Endothelial cell of umbilical vein (primary cell): ENCODE measurements at regions not wholly inside any gene's neighbourhood (a gene's known extent, or its start where the extent isn't known, plus 50 kb on each side); places are given as distances from the start of the nearest gene placed in this dataset.

ENCODE experiments used
- BruUV-seq: library from RNA; stranded (reverse); fragments of 400-500 nt; replicated peaks from 2 replicates; lab custom pipeline; 2021; lab: Mats Ljungman, UMichigan
- CTCF ChIA-PET: fragments of 300-600, 350-600 bp; sonication (Branson Sonifier 250); formaldehyde crosslinking; loops from one replicate; lab custom pipeline; 2021; ENCODE audit warnings: antibody characterized with exemption, inconsistent platforms; lab: Charles Lee
- POLR2A ChIA-PET: fragments of 300-600, 350-600 bp; sonication (Branson Sonifier 250); formaldehyde crosslinking; loops from one replicate; lab custom pipeline; 2021; ENCODE audit warnings: antibody characterized with exemption, inconsistent platforms; lab: Charles Lee
- DNase-seq: peaks from one replicate; pipeline ENCODE4 v3.0.0-alpha.2; 2011; ENCODE audit warnings: low read depth, low spot score
- FAIRE-seq: peaks from 2 replicates; lab custom pipeline; 2011; peaks lifted over from hg19 to GRCh38; lab: Jason Lieb, UNC
- H2AFZ ChIP-seq: 2 replicates; pipeline ENCODE4 v1.6.0; 2012; ENCODE audit warnings: low read depth, low read length, control low read depth, inconsistent platforms
- H3K27ac ChIP-seq: 2 replicates; pipeline ENCODE4 v1.5.1; 2011; ENCODE audit warnings: low read depth, mild to moderate bottlenecking, control low read depth, low read length, moderate library complexity; ENCODE audit not compliant: insufficient read depth
- H3K27me3 ChIP-seq, 2 experiments: 2 replicates each; pipeline versions ENCODE4 v1.6.0 to v1.6.1; 2011; ENCODE audit warnings: low read length in 2 of 2, mixed read lengths in 1 of 2; ENCODE audit not compliant: control insufficient read depth in 2 of 2, insufficient read depth in 2 of 2
- H3K36me3 ChIP-seq, 2 experiments: 2 replicates in 1 of 2; 3 replicates in 1 of 2; pipeline ENCODE4 v1.5.1; 2011; ENCODE audit warnings: low read length in 2 of 2, mild to moderate bottlenecking in 1 of 2, moderate library complexity in 1 of 2; ENCODE audit not compliant: control insufficient read depth in 2 of 2, insufficient read depth in 2 of 2; ENCODE audit errors: extremely low read depth in 1 of 2
- H3K4me1 ChIP-seq: 3 replicates; pipeline ENCODE4 v1.5.1; 2011; ENCODE audit warnings: mild to moderate bottlenecking, low read length; ENCODE audit not compliant: control insufficient read depth, insufficient read depth; ENCODE audit errors: extremely low read depth
- H3K4me2 ChIP-seq: 2 replicates; pipeline ENCODE4 v1.6.1; 2011; ENCODE audit warnings: low read length, control low read depth, mixed read lengths; ENCODE audit not compliant: insufficient read depth
- H3K4me3 ChIP-seq, 3 experiments: fragments of 200-600 bp in 1 of 3; sonication (generic), shearing (Covaris generic) in 1 of 3; replicated peaks in 1 of 3; 2 replicates each; pipeline ENCODE4 v1.5.1; 2011 to 2016; ENCODE audit warnings: control low read depth in 3 of 3, low read length in 3 of 3, mild to moderate bottlenecking in 2 of 3, inconsistent platforms in 1 of 3, low read depth in 1 of 3, moderate library complexity in 1 of 3; ENCODE audit not compliant: insufficient read depth in 1 of 3
- H3K79me2 ChIP-seq: 2 replicates; pipeline ENCODE4 v1.6.0; 2012; ENCODE audit warnings: low read length, inconsistent platforms; ENCODE audit not compliant: control insufficient read depth, insufficient read depth
- H3K9ac ChIP-seq: replicated peaks from 2 replicates; pipeline ENCODE3; 2011; ENCODE audit warnings: low read length, control low read depth; ENCODE audit not compliant: insufficient read depth; ENCODE audit errors: extremely low read depth
- H3K9me1 ChIP-seq: replicated peaks from 3 replicates; pipeline ENCODE4 v1.6.0; 2011; ENCODE audit warnings: mild to moderate bottlenecking, low read length; ENCODE audit not compliant: control insufficient read depth, insufficient read depth; ENCODE audit errors: extremely low read depth
- H3K9me3 ChIP-seq: replicated peaks from 2 replicates; pipeline ENCODE4 v1.5.1; 2012; ENCODE audit warnings: low read length, inconsistent platforms; ENCODE audit not compliant: control insufficient read depth, insufficient read depth
- H4K20me1 ChIP-seq: replicated peaks from 2 replicates; pipeline ENCODE3; 2011; ENCODE audit warnings: mild to moderate bottlenecking, low read length; ENCODE audit not compliant: control insufficient read depth, insufficient read depth; ENCODE audit errors: extremely low read depth
- CTCF ChIP-seq, 2 donors: IDR thresholded peaks; 1 replicate in 1 of 2; 2 replicates in 1 of 2; pipeline ENCODE4 v1.5.1; 2011; ENCODE audit warnings: low read length in 2 of 2, mild to moderate bottlenecking in 2 of 2, moderate library complexity in 2 of 2, control low read depth in 1 of 2, inconsistent platforms in 1 of 2, low read depth in 1 of 2; ENCODE audit not compliant: insufficient read depth in 1 of 2; ENCODE audit errors: extremely low read depth in 1 of 2
- EZH2 ChIP-seq: IDR thresholded peaks from 2 replicates; pipeline ENCODE4 v1.6.1; 2012; ENCODE audit warnings: borderline replicate concordance, low read depth, mild to moderate bottlenecking, moderate library complexity, low read length, inconsistent platforms; ENCODE audit not compliant: severe bottlenecking
- FOS ChIP-seq: IDR thresholded peaks from 2 replicates; pipeline ENCODE4 v1.6.1; 2011; ENCODE audit warnings: mild to moderate bottlenecking, low read length, moderate library complexity, borderline replicate concordance; ENCODE audit not compliant: insufficient read depth
- GATA2 ChIP-seq: IDR thresholded peaks from 2 replicates; pipeline ENCODE4 v1.7.0; 2011; ENCODE audit warnings: low read depth, mild to moderate bottlenecking, moderate library complexity, mixed read lengths, low read length; ENCODE audit not compliant: insufficient read length, insufficient read depth
- JUN ChIP-seq: IDR thresholded peaks from 2 replicates; pipeline ENCODE4 v1.6.1; 2011; ENCODE audit warnings: borderline replicate concordance, low read depth; ENCODE audit not compliant: insufficient read length, insufficient read depth
- MAX ChIP-seq: IDR thresholded peaks from 2 replicates; pipeline ENCODE4 v1.6.1; 2011; ENCODE audit not compliant: insufficient read depth, insufficient read length
- MYC ChIP-seq: IDR thresholded peaks from one replicate; pipeline ENCODE4 v1.6.1; 2011; ENCODE audit warnings: mild to moderate bottlenecking, low read depth, low read length
- POLR2A ChIP-seq: IDR thresholded peaks from 2 replicates; pipeline ENCODE4 v1.6.1; 2012; ENCODE audit warnings: low read depth, mild to moderate bottlenecking, control low read depth, low read length
- POLR2AphosphoS5 ChIP-seq: IDR thresholded peaks from 2 replicates; pipeline ENCODE4 v1.6.1; 2012; ENCODE audit warnings: low read depth, mild to moderate bottlenecking, control low read depth, low read length, moderate library complexity; ENCODE audit not compliant: insufficient read depth
- dilution Hi-C: fragments of 300-500 bp; cut with MboI; formaldehyde crosslinking; loops from one replicate; pipeline ENCODE4 v1.15.0; 2019; ENCODE audit warnings: low sequenced_read_pairs; ENCODE audit not compliant: extremely low pct_ligation_motif_present
- intact Hi-C: fragments of 100-400 bp; cut with micrococcal nuclease; formaldehyde crosslinking; loops from one replicate; pipeline ENCODE4 v1.10.0; 2022

DNA sequence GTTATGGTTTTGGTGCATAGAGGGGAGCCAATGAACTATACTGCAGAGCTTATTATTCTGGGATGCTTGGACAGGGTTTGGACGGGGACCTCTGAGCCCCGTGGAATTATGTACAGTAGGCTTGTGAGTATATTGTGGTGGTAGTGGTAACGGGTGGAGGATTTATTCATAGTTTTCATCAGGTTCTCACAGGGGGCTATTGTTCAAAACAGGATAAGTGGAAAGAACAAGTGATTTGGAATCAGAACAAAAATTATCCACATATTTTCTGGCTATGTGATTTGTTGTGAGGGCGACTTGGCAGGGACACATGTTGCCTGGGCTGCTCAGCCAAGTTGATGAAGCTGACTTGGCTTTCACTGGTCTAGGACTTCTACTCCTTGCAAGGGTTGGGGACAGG is 64.6 kb upstream of the ELOVL5 start:
- Histone ChIP-seq H3K27me3 (peaks cover 2% of the 10 kb centered on the region in 2 experiments), H3K4me2 (no peak overlapping the region), H3K9me1 (no peaks in the 10 kb centered on the region), H3K4me1 (no peaks in the 10 kb centered on the region), H3K27ac (no peak overlapping the region), H4K20me1 (no peaks in the 10 kb centered on the region), H3K9me3 (no peaks in the 10 kb centered on the region), H3K36me3 (no peaks in the 10 kb centered on the region), H3K9ac (no peak overlapping the region), H2AFZ (no peak overlapping the region), H3K4me3 (no peak overlapping the region), H3K79me2 (no peaks in the 10 kb centered on the region)
- FAIRE-seq: no peak
- CTCF ChIA-PET: interaction anchor here (6.9 kb wide), 1 partner anchor 241 kb away, joined by 83 read pairs; no protein-coding TSS in a partner anchor
- BruUV-seq: no TSS peak
- no peak for TF ChIP-seq FOS
- no peak for TF ChIP-seq MYC
- TF ChIP-seq MAX: no peak
- TF ChIP-seq EZH2: no peak
- no peak for TF ChIP-seq POLR2A
- TF ChIP-seq CTCF (IDR thresholded peaks at IDR 0.05; ENCODE audit: extremely low read depth in 1 of 2, insufficient read depth in 1 of 2, low read depth in 1 of 2, low read length in 2 of 2): no peak
- TF ChIP-seq JUN: no peak
- no peak for TF ChIP-seq GATA2
- no peak for TF ChIP-seq POLR2AphosphoS5
- no peak for DNase-seq
- POLR2A ChIA-PET: no interaction called here
- dilution Hi-C loops: no loop called here
- intact Hi-C loops: loop anchor here (5.0 kb wide), 2 partner anchors 121 to 141 kb away; no protein-coding TSS in a partner anchor
